KBM-7 (cell line): ENCODE measurements at regions not wholly inside any gene's neighbourhood (a gene's known extent, or its start where the extent isn't known, plus 50 kb on each side); places are given as distances from the start of the nearest gene placed in this dataset.

Source experiments
- DNase-seq: peaks from one replicate; pipeline ENCODE4 v3.0.0-alpha.2; 2015
- in situ Hi-C: fragments of 300-500 bp; cut with MboI; formaldehyde crosslinking; loops from 2 replicates; pipeline ENCODE4 v1.14.3; 2020; ENCODE audit warnings: low sequenced_read_pairs, low pct_unique_long_range_greater_than_20kb, mixed read lengths

- DNase-seq: peak; percentile 73
Measured at GRCh38 chr18:79624356-79625170, 55.0 kb upstream of the CTDP1 start.

DNA sequence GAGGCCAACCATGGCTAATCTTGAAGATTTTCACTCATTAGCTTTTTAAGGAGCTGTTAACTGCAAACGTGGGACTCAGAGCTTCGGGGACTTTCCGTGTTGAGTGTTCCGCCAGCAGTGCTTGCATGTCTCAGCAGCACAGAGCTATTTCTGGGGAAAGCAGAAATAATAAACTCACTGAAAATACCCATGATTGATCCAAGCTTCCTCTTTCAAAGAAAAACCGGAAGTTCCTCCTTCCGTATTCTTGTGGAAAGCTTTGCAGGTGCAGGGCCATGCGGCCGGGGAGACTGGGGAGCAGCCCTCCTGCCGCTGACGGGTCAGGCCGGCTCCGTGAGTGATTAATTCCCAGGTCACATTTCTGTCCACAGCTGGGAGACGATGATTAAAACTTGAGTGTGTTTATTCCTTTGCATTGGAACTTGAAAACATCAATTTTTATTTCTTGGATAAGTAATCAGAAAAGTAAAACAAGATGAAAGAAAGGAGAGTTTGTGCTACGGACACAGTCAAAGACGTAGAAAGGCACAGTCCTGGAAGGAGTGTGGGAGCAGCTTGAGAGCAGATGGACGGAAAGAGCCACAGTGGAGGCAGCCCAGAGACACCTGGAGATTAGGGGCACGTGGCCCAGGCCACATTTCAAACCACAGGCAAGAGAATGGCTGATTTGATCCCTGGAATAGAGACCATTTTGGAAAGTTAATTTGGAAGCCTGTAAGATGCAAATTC, 54.2 kb upstream of the CTDP1 start:
- in situ Hi-C loops: loop anchor here (25.0 kb wide), 1 partner anchor 238 kb away; the partner anchor contains the start of gene NFATC1
- peak; percentile 96 for DNase-seq

More at GRCh38 chr18:79624356-79625170, 55.0 kb upstream of the CTDP1 start:
- in situ Hi-C loops: loop anchor here (25.0 kb wide), 1 partner anchor 237 kb away; the partner anchor contains the start of gene NFATC1

- in situ Hi-C loops: loop anchor here (25.0 kb wide), 1 partner anchor 239 kb away; the partner anchor contains the start of gene NFATC1
Measured at GRCh38 chr18:79625924-79626561, 53.6 kb upstream of the CTDP1 start.

DNA sequence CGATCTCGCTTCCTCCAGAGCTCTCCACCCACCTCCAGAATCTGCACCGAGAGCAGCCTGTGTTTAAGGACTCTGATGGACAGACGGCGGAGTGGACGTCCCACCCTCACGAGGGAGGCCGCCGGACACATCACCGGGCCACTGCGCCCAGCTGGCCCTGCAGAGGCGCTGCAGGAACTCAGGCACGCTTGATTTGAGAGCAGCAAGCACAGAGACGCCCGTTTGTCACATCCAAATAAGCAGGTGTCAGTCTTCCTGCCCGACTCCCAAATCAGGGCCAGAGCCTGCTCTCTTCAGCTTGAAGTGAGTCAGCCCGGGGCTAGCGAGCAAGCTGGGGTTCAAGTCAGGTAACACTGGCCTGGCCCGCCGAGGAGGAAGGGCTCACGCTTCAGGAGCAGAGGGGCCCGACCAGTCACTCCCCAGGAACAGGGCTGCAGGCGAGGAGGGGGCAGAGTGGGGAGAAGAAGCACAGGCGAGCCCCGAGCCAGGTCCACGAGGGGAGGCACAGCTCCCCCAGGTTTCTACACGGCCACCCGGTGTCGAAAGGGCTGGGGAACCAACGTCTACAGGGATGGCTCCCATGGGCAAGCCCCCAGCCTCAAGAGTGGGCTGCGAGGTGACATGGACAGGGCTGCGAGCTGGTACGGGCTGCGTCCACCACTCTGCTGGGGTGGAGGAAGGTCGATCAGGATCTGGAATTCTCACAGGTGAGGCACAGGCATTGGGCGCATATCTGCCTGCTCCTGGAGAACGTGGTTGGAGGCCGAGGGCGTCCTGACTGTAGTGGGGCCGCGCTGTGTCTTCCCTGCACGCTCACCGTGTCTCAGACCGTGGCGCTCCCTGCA, 52.5 kb upstream of the CTDP1 start:
- in situ Hi-C loops: loop anchor here (25.0 kb wide), 1 partner anchor 240 kb away; the partner anchor contains the start of gene NFATC1
- DNase-seq: no peak

More at GRCh38 chr18:79625924-79626561, 53.6 kb upstream of the CTDP1 start:
- DNase-seq: no peak

- in situ Hi-C loops: loop anchor here (25.0 kb wide), 1 partner anchor 241 kb away; the partner anchor contains the start of gene NFATC1
- no peak for DNase-seq
Measured at GRCh38 chr18:79627750-79628294, 51.8 kb upstream of the CTDP1 start.

GRCh38 chr18:79628416-79629248, 51.0 kb upstream of the CTDP1 start:
- DNase-seq: no peak
- in situ Hi-C loops: loop anchor here (25.0 kb wide), 1 partner anchor 241 kb away; the partner anchor contains the start of gene NFATC1

GRCh38 chr18:79629249-79629558, 50.4 kb upstream of the CTDP1 start:
- in situ Hi-C loops: loop anchor here (25.0 kb wide), 1 partner anchor 242 kb away; the partner anchor contains the start of gene NFATC1
- no peak for DNase-seq

DNA sequence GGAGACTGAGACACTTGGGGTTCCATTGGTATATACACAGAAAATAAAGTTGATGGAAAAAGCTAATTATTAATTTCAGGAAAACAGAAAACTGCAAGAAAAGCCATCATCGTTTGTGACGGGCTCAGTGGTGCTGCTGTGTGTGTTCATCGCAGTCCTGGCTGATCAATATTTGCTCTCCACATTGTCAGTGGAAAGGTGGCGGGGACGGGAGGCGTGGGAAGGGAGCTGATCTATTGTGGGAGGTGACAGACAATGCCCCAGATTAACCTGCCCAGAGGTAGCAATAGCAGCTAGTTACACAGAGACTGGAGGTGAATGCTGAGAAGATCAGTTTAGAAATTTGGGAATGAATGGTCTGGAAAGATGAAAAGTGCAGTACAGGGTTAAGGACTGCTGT, 50.0 kb upstream of the CTDP1 start:
- no peak for DNase-seq
- in situ Hi-C loops: loop anchor here (25.0 kb wide), 1 partner anchor 242 kb away; the partner anchor contains the start of gene NFATC1
